SJCRH30 (cell line): ENCODE measurements at regions not wholly inside any gene's neighbourhood (a gene's known extent, or its start where the extent isn't known, plus 50 kb on each side); places are given as distances from the start of the nearest gene placed in this dataset.

Experiments
- DNase-seq, 2 experiments: peaks; one replicate each; pipeline ENCODE4 v3.0.0-alpha.2; 2015 to 2020
- H3K27ac ChIP-seq: fragments of 250-450 bp; sonication (Bioruptor Pico); 2 replicates; pipeline ENCODE4 v1.5.1; 2020; ENCODE audit warnings: mild to moderate bottlenecking, moderate library complexity
- H3K27me3 ChIP-seq: fragments of 250-450 bp; sonication (Bioruptor Pico); 2 replicates; pipeline ENCODE4 v1.5.1; 2020; ENCODE audit warnings: mild to moderate bottlenecking, moderate library complexity
- H3K36me3 ChIP-seq: fragments of 250-450 bp; sonication (Bioruptor Pico); 2 replicates; pipeline ENCODE4 v1.5.1; 2020; ENCODE audit warnings: mild to moderate bottlenecking, moderate library complexity
- H3K4me1 ChIP-seq: fragments of 250-450 bp; sonication (Bioruptor Pico); 2 replicates; pipeline ENCODE4 v1.5.1; 2020; ENCODE audit warnings: mild to moderate bottlenecking, moderate library complexity
- H3K4me3 ChIP-seq: fragments of 250-450 bp; sonication (Bioruptor Pico); 2 replicates; pipeline ENCODE4 v1.5.1; 2020; ENCODE audit warnings: mild to moderate bottlenecking, moderate library complexity
- H3K9me3 ChIP-seq: fragments of 250-450 bp; sonication (Bioruptor Pico); replicated peaks from 2 replicates; pipeline ENCODE4 v1.5.1; 2020; ENCODE audit warnings: mild to moderate bottlenecking, moderate library complexity

DNA sequence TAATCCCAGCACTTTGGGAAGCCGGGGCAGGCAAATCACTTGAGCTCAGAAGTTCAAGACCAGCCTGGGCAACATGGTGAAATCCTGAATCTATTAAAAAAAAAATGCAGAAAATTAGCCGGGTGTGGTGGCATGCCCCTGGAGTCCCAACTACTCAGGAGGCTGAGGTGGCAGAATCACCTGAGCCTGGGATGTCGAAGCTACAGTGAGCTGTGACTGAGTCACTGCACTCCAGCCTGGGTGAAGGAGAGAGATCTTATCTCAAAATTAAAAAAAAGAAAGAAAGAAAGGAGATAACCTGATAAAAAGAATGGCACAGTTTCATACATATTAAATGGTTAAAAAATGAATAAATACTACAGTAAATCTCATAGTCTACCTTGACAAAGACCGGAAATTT, 123.6 kb upstream of the TNFAIP3 start:
- Histone ChIP-seq H3K4me1 (peaks cover 6% of the 10 kb centered on the region; the same call in 1 of the 2 replicates), H3K4me3 (no peak overlapping the region), H3K9me3 (no peaks in the 10 kb centered on the region), H3K27me3 (no peaks in the 10 kb centered on the region), H3K36me3 (no peaks in the 10 kb centered on the region), H3K27ac (no peak overlapping the region)
- no peak for DNase-seq

DNA sequence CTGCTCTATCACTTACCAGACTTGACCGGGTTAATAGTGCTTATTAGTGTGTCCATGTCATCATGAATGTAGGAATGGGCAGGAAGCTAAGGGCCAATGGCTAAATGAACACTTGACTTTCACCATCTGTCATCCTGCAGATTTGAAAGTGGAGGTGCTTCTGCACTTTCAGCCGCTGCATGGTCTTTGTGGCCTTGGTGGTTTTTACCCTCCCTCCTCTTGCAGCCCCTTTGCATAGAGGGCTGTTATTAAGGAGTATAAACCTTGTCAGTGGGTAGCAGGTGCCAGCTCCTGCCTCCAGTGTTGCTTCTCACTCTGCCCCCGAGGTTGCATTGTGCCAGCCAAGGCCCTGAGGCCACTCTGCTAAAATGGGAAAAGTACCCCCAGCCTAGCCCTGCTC, 122.2 kb upstream of the TNFAIP3 start:
- Histone ChIP-seq H3K4me1 (peaks cover 6% of the 10 kb centered on the region; the same call in 1 of the 2 replicates), H3K27ac (no peak overlapping the region), H3K4me3 (no peak overlapping the region), H3K27me3 (no peaks in the 10 kb centered on the region), H3K36me3 (no peaks in the 10 kb centered on the region), H3K9me3 (no peaks in the 10 kb centered on the region)
- DNase-seq: no peak

DNA sequence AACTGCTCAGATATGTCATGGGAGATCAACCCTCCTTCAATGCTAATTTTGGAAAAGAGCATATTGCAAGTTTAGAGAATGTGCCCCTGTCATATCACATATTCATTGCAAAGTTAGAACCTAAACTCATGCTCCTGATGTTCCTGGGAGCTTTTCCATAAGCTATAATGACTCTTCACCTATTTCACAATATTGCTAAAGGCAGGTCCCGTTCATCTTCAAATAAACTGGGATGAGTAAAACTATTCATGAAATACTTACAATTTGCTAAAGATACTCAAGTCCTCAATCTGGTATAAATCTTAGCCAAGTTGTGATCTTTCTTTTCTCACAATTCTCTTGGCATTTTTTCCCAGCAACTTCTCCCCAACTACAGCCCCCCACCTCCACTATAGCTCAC, 121.7 kb upstream of the TNFAIP3 start:
- Histone ChIP-seq H3K27ac (no peak overlapping the region), H3K4me3 (no peak overlapping the region), H3K36me3 (no peaks in the 10 kb centered on the region), H3K4me1 (peaks cover 6% of the 10 kb centered on the region; the same call in 1 of the 2 replicates), H3K27me3 (no peaks in the 10 kb centered on the region), H3K9me3 (no peaks in the 10 kb centered on the region)
- no peak for DNase-seq

- Histone ChIP-seq H3K4me1 (no peaks in the 10 kb centered on the region; the same call in 1 of the 2 replicates), H3K4me3 (no peak overlapping the region), H3K9me3 (no peaks in the 10 kb centered on the region), H3K27ac (no peak overlapping the region), H3K27me3 (no peaks in the 10 kb centered on the region), H3K36me3 (no peaks in the 10 kb centered on the region)
- no peak for DNase-seq
Measured at GRCh38 chr6:137746264-137746663, 120.8 kb upstream of the TNFAIP3 start.

- Histone ChIP-seq H3K4me3 (no peak overlapping the region), H3K4me1 (no peaks in the 10 kb centered on the region; the same call in 1 of the 2 replicates)
- no peak for DNase-seq
Measured at GRCh38 chr6:137749696-137750211, 117.3 kb upstream of the TNFAIP3 start.

DNA sequence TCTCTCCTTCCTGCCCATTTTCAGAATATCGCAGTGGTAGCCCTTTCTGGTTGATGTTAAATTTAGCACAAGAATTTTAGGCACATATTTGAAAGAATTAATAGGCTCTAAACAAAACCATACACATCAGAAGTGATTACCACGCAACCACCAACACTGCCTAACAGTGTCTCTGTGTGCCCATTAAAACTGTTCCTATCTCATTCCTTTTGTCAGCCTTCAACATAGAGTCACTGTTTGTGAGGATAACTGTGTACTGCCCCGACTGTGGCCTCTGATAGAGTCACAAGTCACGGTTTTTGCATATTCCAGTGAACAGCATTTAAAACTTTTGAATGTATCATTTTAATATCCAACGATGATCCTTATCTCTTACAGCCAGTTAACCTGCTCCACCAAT, 116.8 kb upstream of the TNFAIP3 start:
- H3K9me3 ChIP-seq: no peaks in the 10 kb centered on the region
- H3K27me3 ChIP-seq: no peaks in the 10 kb centered on the region
- H3K4me3 ChIP-seq: no peak overlapping the region
- H3K4me1 ChIP-seq: no peaks in the 10 kb centered on the region; the same call in 1 of the 2 replicates
- DNase-seq: no peak
- H3K36me3 ChIP-seq: no peaks in the 10 kb centered on the region
- H3K27ac ChIP-seq: no peak overlapping the region

More at GRCh38 chr6:137749696-137750211, 117.3 kb upstream of the TNFAIP3 start:
- H3K36me3 ChIP-seq: no peaks in the 10 kb centered on the region
- no peaks in the 10 kb centered on the region for H3K27me3 ChIP-seq
- no peaks in the 10 kb centered on the region for H3K9me3 ChIP-seq
- H3K27ac ChIP-seq: no peak overlapping the region

DNA sequence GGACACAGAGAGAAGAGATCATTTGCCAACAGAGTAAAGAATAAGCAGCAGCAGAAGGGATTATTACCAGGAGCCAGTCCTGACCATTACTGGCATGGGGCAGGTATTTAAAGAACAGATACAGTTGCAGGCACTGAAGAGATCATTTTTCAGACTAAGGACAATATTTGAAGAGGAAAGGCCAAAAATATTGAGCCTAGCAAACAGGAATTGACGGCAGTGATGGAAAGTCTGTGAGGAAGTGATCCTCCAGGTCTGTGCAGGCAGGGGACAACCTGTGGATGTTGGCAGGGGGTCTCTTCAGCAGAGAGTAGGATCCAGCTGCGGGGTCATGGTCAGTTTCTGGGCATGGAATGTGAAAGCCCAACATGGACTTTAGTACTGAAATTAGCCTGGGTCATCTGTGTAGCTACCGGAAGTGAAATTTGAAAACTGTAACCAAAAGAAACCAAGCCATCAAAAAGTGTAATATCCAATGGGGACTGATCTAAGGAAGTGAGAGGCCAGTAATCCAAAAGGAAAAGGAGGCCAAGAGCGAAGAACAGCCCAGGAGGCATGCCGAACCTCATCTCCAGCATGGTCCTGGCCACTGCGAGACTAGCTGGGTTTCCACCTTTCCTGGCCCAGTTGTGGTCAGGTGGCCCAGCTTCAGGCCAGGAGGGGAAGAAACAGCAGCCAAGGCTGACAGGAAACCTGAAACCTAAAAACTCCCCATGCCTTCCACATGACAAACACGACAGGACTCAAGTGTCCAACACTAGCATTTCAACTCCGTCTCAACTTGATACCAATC, 115.1 kb upstream of the TNFAIP3 start:
- no peak overlapping the region for H3K27ac ChIP-seq
- DNase-seq: no peak
- H3K9me3 ChIP-seq: no peaks in the 10 kb centered on the region
- H3K36me3 ChIP-seq: no peaks in the 10 kb centered on the region
- no peaks in the 10 kb centered on the region; the same call in 1 of the 2 replicates for H3K4me1 ChIP-seq
- H3K27me3 ChIP-seq: no peaks in the 10 kb centered on the region
- H3K4me3 ChIP-seq: no peak overlapping the region

DNA sequence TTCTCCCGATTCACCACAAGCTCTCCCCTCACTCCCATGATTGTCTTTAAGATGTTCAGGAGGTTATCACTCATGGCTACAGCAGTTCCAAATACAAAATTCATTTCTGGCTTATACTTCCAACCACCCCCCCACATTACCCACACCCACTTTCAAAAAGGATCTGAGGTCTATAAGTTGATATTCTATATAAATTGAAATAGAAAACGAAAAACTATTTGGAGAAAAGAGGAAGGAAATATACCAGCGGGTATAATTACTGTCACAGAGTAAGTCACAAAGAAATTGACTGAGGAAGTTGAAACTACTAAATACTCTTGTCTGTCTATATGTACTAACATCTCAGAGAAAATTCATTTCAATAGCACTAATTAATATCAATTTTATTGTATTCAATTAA, 112.7 kb upstream of the TNFAIP3 start:
- Histone ChIP-seq H3K4me1 (no peaks in the 10 kb centered on the region; the same call in 1 of the 2 replicates), H3K27ac (no peak overlapping the region), H3K4me3 (no peak overlapping the region), H3K27me3 (no peaks in the 10 kb centered on the region), H3K36me3 (no peaks in the 10 kb centered on the region), H3K9me3 (no peaks in the 10 kb centered on the region)
- DNase-seq: no peak

DNA sequence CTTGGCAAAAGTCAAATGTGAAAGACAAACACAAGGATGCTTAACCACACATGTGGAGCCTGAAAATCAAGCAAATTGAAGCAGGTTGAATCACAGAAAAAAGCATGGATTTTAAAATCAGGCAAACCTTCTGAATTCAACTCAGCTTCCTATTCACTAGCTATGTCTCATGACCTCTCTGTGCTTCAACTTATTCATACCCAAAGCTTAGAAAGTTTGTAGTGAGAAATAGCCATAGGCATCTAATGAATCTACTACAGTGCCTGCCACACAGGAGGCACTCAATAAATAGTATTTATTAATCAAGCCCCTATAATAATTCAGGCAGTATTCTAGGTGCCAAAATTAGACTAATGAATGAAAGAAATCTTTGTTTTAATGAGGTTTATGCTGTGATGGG, 112.2 kb upstream of the TNFAIP3 start:
- no peaks in the 10 kb centered on the region for H3K9me3 ChIP-seq
- no peaks in the 10 kb centered on the region for H3K27me3 ChIP-seq
- DNase-seq: no peak
- H3K27ac ChIP-seq: no peak overlapping the region
- H3K36me3 ChIP-seq: no peaks in the 10 kb centered on the region
- H3K4me3 ChIP-seq: no peak overlapping the region
- H3K4me1 ChIP-seq: no peaks in the 10 kb centered on the region; the same call in 1 of the 2 replicates

GRCh38 chr6:137755284-137755683, 111.8 kb upstream of the TNFAIP3 start:
- Histone ChIP-seq H3K9me3 (no peaks in the 10 kb centered on the region), H3K27ac (no peak overlapping the region), H3K36me3 (no peaks in the 10 kb centered on the region), H3K27me3 (no peaks in the 10 kb centered on the region), H3K4me3 (no peak overlapping the region), H3K4me1 (no peaks in the 10 kb centered on the region)
- no peak for DNase-seq

GRCh38 chr6:137756788-137757187, 110.3 kb upstream of the TNFAIP3 start:
- H3K4me1 ChIP-seq: 0 out of 2 replicates have a peak, but pooled peaks cover 3% of the 10 kb centered on the region
- no peaks in the 10 kb centered on the region for H3K36me3 ChIP-seq

GRCh38 chr6:137758661-137759060, 108.4 kb upstream of the TNFAIP3 start:
- H3K27ac ChIP-seq: no peak overlapping the region
- no peaks in the 10 kb centered on the region for H3K36me3 ChIP-seq
- H3K4me3 ChIP-seq: no peak overlapping the region
- no peaks in the 10 kb centered on the region for H3K27me3 ChIP-seq
- DNase-seq: no peak
- H3K9me3 ChIP-seq: no peaks in the 10 kb centered on the region
- H3K4me1 ChIP-seq: 0 out of 2 replicates have a peak, but pooled peaks cover 3% of the 10 kb centered on the region

More at GRCh38 chr6:137756788-137757187, 110.3 kb upstream of the TNFAIP3 start:
- Histone ChIP-seq H3K9me3 (no peaks in the 10 kb centered on the region), H3K27me3 (no peaks in the 10 kb centered on the region), H3K27ac (no peak overlapping the region), H3K4me3 (no peak overlapping the region)
- no peak for DNase-seq

- Histone ChIP-seq H3K4me3 (no peak overlapping the region), H3K9me3 (no peaks in the 10 kb centered on the region), H3K27ac (no peak overlapping the region), H3K4me1 (0 out of 2 replicates have a peak, but pooled peaks cover 3% of the 10 kb centered on the region), H3K27me3 (no peaks in the 10 kb centered on the region), H3K36me3 (no peaks in the 10 kb centered on the region)
- DNase-seq: no peak
Measured at GRCh38 chr6:137759624-137760023, 107.4 kb upstream of the TNFAIP3 start.

- no peaks in the 10 kb centered on the region for H3K9me3 ChIP-seq
- H3K27me3 ChIP-seq: no peaks in the 10 kb centered on the region
- no peak for DNase-seq
- 0 out of 2 replicates have a peak, but pooled peaks cover 3% of the 10 kb centered on the region for H3K4me1 ChIP-seq
- no peak overlapping the region for H3K27ac ChIP-seq
- no peak overlapping the region for H3K4me3 ChIP-seq
- no peaks in the 10 kb centered on the region for H3K36me3 ChIP-seq
Measured at GRCh38 chr6:137761072-137761471, 106.0 kb upstream of the TNFAIP3 start.

- Histone ChIP-seq H3K27ac (no peak overlapping the region), H3K36me3 (no peaks in the 10 kb centered on the region), H3K9me3 (no peaks in the 10 kb centered on the region), H3K27me3 (no peaks in the 10 kb centered on the region), H3K4me1 (0 out of 2 replicates have a peak, but pooled peaks cover 3% of the 10 kb centered on the region), H3K4me3 (no peak overlapping the region)
- no peak for DNase-seq
Measured at GRCh38 chr6:137761487-137761886, 105.6 kb upstream of the TNFAIP3 start.
